ENCODE measurements at regions not wholly inside any gene's neighbourhood (a gene's known extent, or its start where the extent isn't known, plus 50 kb on each side); places are given as distances from the start of the nearest gene placed in this dataset.

DNA sequence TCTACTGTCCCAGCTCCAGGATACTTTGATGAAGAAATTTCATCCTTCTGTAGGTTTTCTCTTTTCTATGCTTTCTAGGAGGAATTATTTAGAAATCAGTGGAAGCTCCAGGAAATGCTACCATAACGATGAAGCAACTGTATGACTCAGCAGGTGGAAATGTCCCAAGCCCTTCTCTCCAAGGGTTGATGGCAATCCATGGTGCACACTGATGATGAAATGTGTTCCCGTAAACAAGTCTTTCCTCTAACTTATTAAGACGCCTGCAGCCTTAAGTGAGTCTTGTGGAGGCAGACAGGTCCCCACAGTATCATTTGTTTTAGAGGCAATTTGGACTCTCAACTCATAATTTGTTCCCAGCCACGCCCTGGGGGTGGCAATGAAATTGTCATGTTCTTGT lies 777.6 kb upstream of the SOX11 start:
- TF ChIP-seq EZH2 (IDR thresholded peaks at IDR 0.05; ENCODE audit: insufficient read depth, poor library complexity, severe bottlenecking) (no peak), EZH2phosphoT487 (IDR thresholded peaks at IDR 0.05; ENCODE audit: insufficient read depth, low read depth) (no peak)

Measured in GM23248 (cell line).